ENCODE measurements at regions not wholly inside any gene's neighbourhood (a gene's known extent, or its start where the extent isn't known, plus 50 kb on each side); places are given as distances from the start of the nearest gene placed in this dataset.

DNA sequence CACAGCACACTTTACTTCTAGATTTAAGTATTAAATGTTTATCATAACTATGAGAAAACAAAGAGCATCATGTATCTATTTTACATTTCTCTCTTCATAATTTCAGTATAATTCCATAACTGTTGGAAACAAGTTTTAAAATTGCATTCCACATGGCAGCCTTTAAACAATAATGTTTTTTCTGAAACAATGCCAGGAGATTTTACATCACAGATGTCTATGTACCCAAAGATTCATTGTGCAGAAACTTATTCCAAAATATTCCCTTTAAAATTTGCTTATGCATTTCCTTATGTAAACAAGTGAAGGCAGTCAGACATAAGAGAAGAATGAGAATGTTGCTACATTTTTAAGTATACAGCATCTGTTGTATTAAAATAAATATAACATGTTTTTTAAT lies 324.9 kb upstream of the COL8A1 start:
- TF ChIP-seq, protein P1, sequence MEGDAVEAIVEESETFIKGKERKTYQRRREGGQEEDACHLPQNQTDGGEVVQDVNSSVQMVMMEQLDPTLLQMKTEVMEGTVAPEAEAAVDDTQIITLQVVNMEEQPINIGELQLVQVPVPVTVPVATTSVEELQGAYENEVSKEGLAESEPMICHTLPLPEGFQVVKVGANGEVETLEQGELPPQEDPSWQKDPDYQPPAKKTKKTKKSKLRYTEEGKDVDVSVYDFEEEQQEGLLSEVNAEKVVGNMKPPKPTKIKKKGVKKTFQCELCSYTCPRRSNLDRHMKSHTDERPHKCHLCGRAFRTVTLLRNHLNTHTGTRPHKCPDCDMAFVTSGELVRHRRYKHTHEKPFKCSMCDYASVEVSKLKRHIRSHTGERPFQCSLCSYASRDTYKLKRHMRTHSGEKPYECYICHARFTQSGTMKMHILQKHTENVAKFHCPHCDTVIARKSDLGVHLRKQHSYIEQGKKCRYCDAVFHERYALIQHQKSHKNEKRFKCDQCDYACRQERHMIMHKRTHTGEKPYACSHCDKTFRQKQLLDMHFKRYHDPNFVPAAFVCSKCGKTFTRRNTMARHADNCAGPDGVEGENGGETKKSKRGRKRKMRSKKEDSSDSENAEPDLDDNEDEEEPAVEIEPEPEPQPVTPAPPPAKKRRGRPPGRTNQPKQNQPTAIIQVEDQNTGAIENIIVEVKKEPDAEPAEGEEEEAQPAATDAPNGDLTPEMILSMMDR (IDR thresholded peaks at IDR 0.05; ENCODE audit: insufficient read depth, low read depth, low read length): no peak
- no peak for TF ChIP-seq EZH2 (IDR thresholded peaks at IDR 0.05; ENCODE audit: insufficient read depth, low read length)
